MV-4-11 (cell line): ENCODE measurements at regions not wholly inside any gene's neighbourhood (a gene's known extent, or its start where the extent isn't known, plus 50 kb on each side); places are given as distances from the start of the nearest gene placed in this dataset.
"Not testable (repeated sequence)": the region's sequence is repeated elsewhere in the genome, so short reads cannot be mapped to it uniquely, and the experiment has no call there.

Source experiments
- DNase-seq: peaks from one replicate; lab custom pipeline; 2025; lab: John Stamatoyannopoulos, UW

GRCh38 chr6:140271759-140272377 is 897.4 kb upstream of the CITED2 start:
- DNase-seq = peak; percentile 78

- DNase-seq = peak; percentile 15
These were observed 895.2 kb upstream of the CITED2 start for GRCh38 chr6:140269591-140270165.

GRCh38 chr6:140264431-140264830 is 890.0 kb upstream of the CITED2 start:
- DNase-seq = no peak

GRCh38 chr6:140258302-140258701 is 883.9 kb upstream of the CITED2 start:
- DNase-seq = not testable (repeated sequence)

- no peak for DNase-seq
These were observed 881.8 kb upstream of the CITED2 start for GRCh38 chr6:140256248-140256647.

GRCh38 chr6:140253096-140253495 is 878.6 kb upstream of the CITED2 start:
- DNase-seq = no peak

GRCh38 chr6:140252099-140252498 is 877.7 kb upstream of the CITED2 start:
- DNase-seq = no peak

- no peak for DNase-seq
These were observed 871.0 kb upstream of the CITED2 start for GRCh38 chr6:140245296-140246040.

GRCh38 chr6:140237251-140237650 is 862.8 kb upstream of the CITED2 start:
- DNase-seq = no peak

- no peak for DNase-seq
These were observed 862.3 kb upstream of the CITED2 start for GRCh38 chr6:140236732-140237131.

GRCh38 chr6:140230282-140230681 is 855.8 kb upstream of the CITED2 start:
- DNase-seq = no peak

- no peak for DNase-seq
These were observed 854.0 kb upstream of the CITED2 start for GRCh38 chr6:140228491-140228890.

- DNase-seq = no peak
These were observed 852.2 kb upstream of the CITED2 start for GRCh38 chr6:140226637-140227036.

- DNase-seq = no peak
These were observed 851.4 kb upstream of the CITED2 start for GRCh38 chr6:140225701-140226436.

GRCh38 chr6:140217283-140217682 is 842.8 kb upstream of the CITED2 start:
- no peak for DNase-seq

- DNase-seq = no peak
These were observed 835.3 kb upstream of the CITED2 start for GRCh38 chr6:140209775-140210174.

GRCh38 chr6:140208286-140208685 is 833.8 kb upstream of the CITED2 start:
- no peak for DNase-seq

- DNase-seq = no peak
These were observed 831.5 kb upstream of the CITED2 start for GRCh38 chr6:140205795-140206593.

- no peak for DNase-seq
These were observed 829.7 kb upstream of the CITED2 start for GRCh38 chr6:140204154-140204553.

- DNase-seq = no peak
These were observed 829.3 kb upstream of the CITED2 start for GRCh38 chr6:140203661-140204147.

- DNase-seq = no peak
These were observed 828.6 kb upstream of the CITED2 start for GRCh38 chr6:140202964-140203515.
